HFFc6 (cell line): ENCODE measurements at regions not wholly inside any gene's neighbourhood (a gene's known extent, or its start where the extent isn't known, plus 50 kb on each side); places are given as distances from the start of the nearest gene placed in this dataset.
A peak's percentile ranks its signal among the peaks of the same experiment; 100 is the strongest.

Experiments
- DNase-seq: peaks from one replicate; pipeline ENCODE4 v3.0.0-alpha.2; 2018
- H3K27ac Mint-ChIP-seq: 2 replicates; pipeline ENCODE4 v1.8.0; 2020; ENCODE audit warnings: mild to moderate bottlenecking, mixed read lengths
- H3K27me3 Mint-ChIP-seq: 2 replicates; pipeline ENCODE4 v1.8.0; 2021; ENCODE audit warnings: mild to moderate bottlenecking, moderate library complexity, mixed read lengths; ENCODE audit not compliant: insufficient read depth
- H3K36me3 Mint-ChIP-seq: 2 replicates; pipeline ENCODE4 v1.8.0; 2021; ENCODE audit warnings: low read depth, mixed read lengths
- H3K4me1 Mint-ChIP-seq: 2 replicates; pipeline ENCODE4 v1.8.0; 2020; ENCODE audit warnings: low read depth, mixed read lengths
- H3K4me3 Mint-ChIP-seq: 2 replicates; pipeline ENCODE4 v1.8.0; 2020; ENCODE audit warnings: mild to moderate bottlenecking, moderate library complexity, mixed read lengths
- H3K9me3 Mint-ChIP-seq: 2 replicates; pipeline ENCODE4 v1.8.0; 2020; ENCODE audit warnings: mild to moderate bottlenecking, mixed read lengths
- TF ChIP-seq, protein P1 (sequence below): fragments of 200-600 bp; sonication (generic); IDR thresholded peaks from 2 replicates; pipeline ENCODE4 v1.5.0; 2021; ENCODE audit warnings: antibody characterized with exemption, mild to moderate bottlenecking

DNA sequence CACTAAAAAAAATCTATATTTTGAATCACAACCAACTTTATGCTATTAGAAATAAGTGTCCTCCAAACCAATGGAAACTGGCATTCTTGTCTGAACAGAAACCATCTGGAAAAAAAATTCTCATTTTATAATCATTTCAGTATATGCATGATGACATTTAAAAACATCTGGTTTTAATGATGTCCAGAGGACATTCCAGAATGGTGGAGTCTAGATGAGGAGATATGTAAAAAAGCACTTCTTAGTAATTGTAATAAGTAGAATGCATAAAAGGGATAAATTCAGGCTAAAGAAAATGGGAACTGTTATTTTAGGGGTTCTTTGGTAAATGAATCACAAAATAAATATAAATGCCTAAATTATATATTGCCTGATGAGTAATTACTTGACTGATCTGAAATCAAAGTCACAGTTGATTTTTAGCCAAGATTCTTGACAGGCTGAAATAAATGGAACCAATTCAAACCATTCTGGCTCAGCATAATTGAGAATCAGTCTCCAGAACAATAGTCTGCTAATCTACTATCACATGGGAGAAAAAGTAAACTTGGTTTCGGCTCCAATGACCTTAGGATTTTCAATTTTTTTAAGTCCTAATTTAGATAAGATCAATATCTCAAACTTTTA, 636.6 kb downstream of the FAT4 start:
- H3K9me3 Mint-ChIP-seq: no peaks in the 10 kb centered on the region
- TF ChIP-seq, protein P1, sequence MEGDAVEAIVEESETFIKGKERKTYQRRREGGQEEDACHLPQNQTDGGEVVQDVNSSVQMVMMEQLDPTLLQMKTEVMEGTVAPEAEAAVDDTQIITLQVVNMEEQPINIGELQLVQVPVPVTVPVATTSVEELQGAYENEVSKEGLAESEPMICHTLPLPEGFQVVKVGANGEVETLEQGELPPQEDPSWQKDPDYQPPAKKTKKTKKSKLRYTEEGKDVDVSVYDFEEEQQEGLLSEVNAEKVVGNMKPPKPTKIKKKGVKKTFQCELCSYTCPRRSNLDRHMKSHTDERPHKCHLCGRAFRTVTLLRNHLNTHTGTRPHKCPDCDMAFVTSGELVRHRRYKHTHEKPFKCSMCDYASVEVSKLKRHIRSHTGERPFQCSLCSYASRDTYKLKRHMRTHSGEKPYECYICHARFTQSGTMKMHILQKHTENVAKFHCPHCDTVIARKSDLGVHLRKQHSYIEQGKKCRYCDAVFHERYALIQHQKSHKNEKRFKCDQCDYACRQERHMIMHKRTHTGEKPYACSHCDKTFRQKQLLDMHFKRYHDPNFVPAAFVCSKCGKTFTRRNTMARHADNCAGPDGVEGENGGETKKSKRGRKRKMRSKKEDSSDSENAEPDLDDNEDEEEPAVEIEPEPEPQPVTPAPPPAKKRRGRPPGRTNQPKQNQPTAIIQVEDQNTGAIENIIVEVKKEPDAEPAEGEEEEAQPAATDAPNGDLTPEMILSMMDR: no peak
- H3K36me3 Mint-ChIP-seq: no peaks in the 10 kb centered on the region
- no peak overlapping the region for H3K27ac Mint-ChIP-seq
- H3K4me3 Mint-ChIP-seq: no peak overlapping the region
- DNase-seq: peak; percentile 70
- peaks cover 38% of the 10 kb centered on the region for H3K4me1 Mint-ChIP-seq
- no peaks in the 10 kb centered on the region for H3K27me3 Mint-ChIP-seq

DNA sequence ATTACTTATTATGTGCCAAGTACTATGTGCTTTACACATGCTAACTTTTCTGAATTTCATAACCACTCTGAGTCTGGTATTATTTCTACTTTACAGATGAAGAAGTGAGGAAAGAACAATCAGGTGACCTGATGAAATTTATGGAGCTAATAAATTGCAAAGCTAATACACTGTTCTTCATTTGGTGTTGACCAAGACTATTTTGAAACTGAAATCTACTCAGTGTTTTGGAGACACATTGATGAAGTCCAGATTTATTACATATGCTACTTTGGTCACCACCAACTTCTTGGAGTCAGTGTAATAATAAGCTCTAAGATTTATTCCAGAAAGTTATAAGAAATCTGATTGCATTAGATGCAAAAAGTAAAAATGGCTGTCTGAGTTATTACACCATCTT, 637.9 kb downstream of the FAT4 start:
- Mint-ChIP-seq H3K27ac (no peak overlapping the region), H3K27me3 (no peaks in the 10 kb centered on the region), H3K4me3 (no peak overlapping the region), H3K36me3 (no peaks in the 10 kb centered on the region), H3K9me3 (no peaks in the 10 kb centered on the region), H3K4me1 (peaks cover 42% of the 10 kb centered on the region)
- DNase-seq: no peak
- TF ChIP-seq, protein P1: no peak

DNA sequence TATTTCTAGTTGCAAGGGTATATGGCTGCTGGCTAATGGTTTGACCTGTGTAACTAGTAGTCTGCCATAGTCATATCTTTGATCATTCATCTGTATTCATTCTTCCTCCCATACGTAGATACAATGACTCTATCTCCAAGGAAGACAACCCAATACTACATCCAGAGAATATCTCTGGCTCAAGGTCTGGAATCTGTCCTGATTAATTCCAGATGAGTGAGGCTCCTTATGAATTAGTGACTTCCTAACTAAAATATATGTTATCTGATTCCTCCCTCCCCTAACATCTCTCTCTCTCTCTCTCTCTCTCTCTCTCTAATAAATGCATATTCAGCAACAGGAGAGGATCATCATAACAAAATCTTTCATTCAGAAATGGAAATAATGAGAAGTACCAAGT, 641.5 kb downstream of the FAT4 start:
- Mint-ChIP-seq H3K36me3 (peaks cover 2% of the 10 kb centered on the region; the same call in 1 of the 2 replicates), H3K27ac (no peak overlapping the region), H3K9me3 (no peaks in the 10 kb centered on the region), H3K4me3 (no peak overlapping the region), H3K4me1 (peaks cover 28% of the 10 kb centered on the region), H3K27me3 (no peaks in the 10 kb centered on the region)
- peak; percentile 8 for DNase-seq
- TF ChIP-seq, protein P1: no peak

DNA sequence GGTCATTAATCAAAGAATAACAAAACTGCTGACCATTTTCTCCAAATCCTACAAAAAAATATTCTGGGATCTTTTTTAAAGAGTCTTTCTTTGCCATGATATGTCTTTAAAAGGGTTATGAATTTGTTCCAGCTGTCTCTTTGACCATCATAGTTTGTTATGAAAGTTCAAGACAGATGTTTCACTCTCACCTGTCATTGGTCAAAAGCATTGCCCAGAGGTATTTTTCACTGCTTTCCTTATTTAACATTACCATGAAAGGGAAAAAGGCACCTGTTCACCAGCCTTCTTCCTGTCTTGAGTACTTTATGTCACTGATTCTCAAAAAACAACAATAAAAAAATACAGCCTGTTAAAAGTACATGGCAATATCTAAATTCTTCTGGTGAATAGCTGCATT, 643.8 kb downstream of the FAT4 start:
- no peak for DNase-seq
- Mint-ChIP-seq H3K4me3 (no peak overlapping the region), H3K4me1 (peaks cover 15% of the 10 kb centered on the region), H3K9me3 (no peaks in the 10 kb centered on the region), H3K36me3 (peaks cover 9% of the 10 kb centered on the region; the same call in 1 of the 2 replicates), H3K27me3 (no peaks in the 10 kb centered on the region), H3K27ac (no peak overlapping the region)
- TF ChIP-seq, protein P1: no peak

DNA sequence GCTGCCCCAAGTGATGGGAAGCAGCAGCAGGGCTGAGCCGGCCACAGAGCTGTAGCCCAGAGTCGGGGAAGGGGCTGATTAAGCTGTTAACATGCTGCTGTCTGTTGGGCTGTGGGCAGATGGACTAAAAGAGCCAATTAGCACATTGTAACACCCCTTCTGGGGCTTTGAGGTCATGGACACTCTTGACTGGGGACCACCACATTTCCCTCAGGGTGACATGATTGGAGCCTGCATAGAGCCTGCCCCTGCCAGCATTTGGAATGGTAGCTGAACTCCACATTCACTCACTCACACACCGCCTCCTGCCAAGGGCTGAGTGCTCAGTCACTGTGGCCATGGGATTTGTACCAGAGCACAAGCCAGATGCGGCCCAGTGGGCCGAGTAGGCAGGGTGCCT, 646.9 kb downstream of the FAT4 start:
- TF ChIP-seq, protein P1: no peak
- H3K27ac Mint-ChIP-seq: no peak overlapping the region
- DNase-seq: no peak
- no peaks in the 10 kb centered on the region for H3K27me3 Mint-ChIP-seq
- H3K4me3 Mint-ChIP-seq: no peak overlapping the region
- H3K4me1 Mint-ChIP-seq: peaks cover 1% of the 10 kb centered on the region
- peaks cover 9% of the 10 kb centered on the region; the same call in 1 of the 2 replicates for H3K36me3 Mint-ChIP-seq
- no peaks in the 10 kb centered on the region for H3K9me3 Mint-ChIP-seq
